ENCODE measurements at regions not wholly inside any gene's neighbourhood (a gene's known extent, or its start where the extent isn't known, plus 50 kb on each side); places are given as distances from the start of the nearest gene placed in this dataset.
A peak's percentile ranks its signal among the peaks of the same experiment; 100 is the strongest.

- peak; percentile 23 for DNase-seq (ENCODE audit: low read depth)
- Histone ChIP-seq H3K4me3 (ENCODE audit: low read depth, low read length) (0 out of 2 replicates have a peak overlapping the region, but pooled peaks have one; percentile 3), H3K36me3 (ENCODE audit: control insufficient read depth, insufficient read depth, low read length) (no peaks in the 10 kb centered on the region), H3K27me3 (ENCODE audit: control insufficient read depth, insufficient read depth, low read length) (no peaks in the 10 kb centered on the region)
- ChIA-PET CTCF (interaction anchor here (0.6 to 7.3 kb wide), 57 partner anchors 10 to 1000 kb away, joined by 3 to 130 read pairs (median 6); partner anchors contain the start of genes IER5, KIAA1614, MR1 and STX6), POLR2A (interaction anchor here (3.3 kb wide), 1 partner anchor 52 kb away, joined by 26 read pairs; no protein-coding TSS in a partner anchor)
- TF ChIP-seq, protein P1, sequence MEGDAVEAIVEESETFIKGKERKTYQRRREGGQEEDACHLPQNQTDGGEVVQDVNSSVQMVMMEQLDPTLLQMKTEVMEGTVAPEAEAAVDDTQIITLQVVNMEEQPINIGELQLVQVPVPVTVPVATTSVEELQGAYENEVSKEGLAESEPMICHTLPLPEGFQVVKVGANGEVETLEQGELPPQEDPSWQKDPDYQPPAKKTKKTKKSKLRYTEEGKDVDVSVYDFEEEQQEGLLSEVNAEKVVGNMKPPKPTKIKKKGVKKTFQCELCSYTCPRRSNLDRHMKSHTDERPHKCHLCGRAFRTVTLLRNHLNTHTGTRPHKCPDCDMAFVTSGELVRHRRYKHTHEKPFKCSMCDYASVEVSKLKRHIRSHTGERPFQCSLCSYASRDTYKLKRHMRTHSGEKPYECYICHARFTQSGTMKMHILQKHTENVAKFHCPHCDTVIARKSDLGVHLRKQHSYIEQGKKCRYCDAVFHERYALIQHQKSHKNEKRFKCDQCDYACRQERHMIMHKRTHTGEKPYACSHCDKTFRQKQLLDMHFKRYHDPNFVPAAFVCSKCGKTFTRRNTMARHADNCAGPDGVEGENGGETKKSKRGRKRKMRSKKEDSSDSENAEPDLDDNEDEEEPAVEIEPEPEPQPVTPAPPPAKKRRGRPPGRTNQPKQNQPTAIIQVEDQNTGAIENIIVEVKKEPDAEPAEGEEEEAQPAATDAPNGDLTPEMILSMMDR (IDR thresholded peaks at IDR 0.05; ENCODE audit: insufficient read depth, low read depth, low read length) = peak; percentile 98
Measured at GRCh38 chr1:181142096-181142958, 53.8 kb downstream of the IER5 start.

GRCh38 chr1:181143102-181143859 is 54.8 kb downstream of the IER5 start:
- DNase-seq (ENCODE audit: low read depth) = no peak
- no peaks in the 10 kb centered on the region for H3K36me3 ChIP-seq (ENCODE audit: control insufficient read depth, insufficient read depth, low read length)
- TF ChIP-seq, protein P1 (IDR thresholded peaks at IDR 0.05; ENCODE audit: insufficient read depth, low read depth, low read length) = no peak
- ChIA-PET CTCF (interaction anchor here (0.6 to 7.3 kb wide), 43 partner anchors 9 to 626 kb away, joined by 3 to 130 read pairs (median 6); partner anchors contain the start of genes IER5, KIAA1614, MR1 and STX6), POLR2A (interaction anchor here (3.3 kb wide), 1 partner anchor 53 kb away, joined by 26 read pairs; no protein-coding TSS in a partner anchor)
- H3K4me3 ChIP-seq (ENCODE audit: low read depth, low read length) = no peak overlapping the region
- H3K27me3 ChIP-seq (ENCODE audit: control insufficient read depth, insufficient read depth, low read length) = no peaks in the 10 kb centered on the region

DNA sequence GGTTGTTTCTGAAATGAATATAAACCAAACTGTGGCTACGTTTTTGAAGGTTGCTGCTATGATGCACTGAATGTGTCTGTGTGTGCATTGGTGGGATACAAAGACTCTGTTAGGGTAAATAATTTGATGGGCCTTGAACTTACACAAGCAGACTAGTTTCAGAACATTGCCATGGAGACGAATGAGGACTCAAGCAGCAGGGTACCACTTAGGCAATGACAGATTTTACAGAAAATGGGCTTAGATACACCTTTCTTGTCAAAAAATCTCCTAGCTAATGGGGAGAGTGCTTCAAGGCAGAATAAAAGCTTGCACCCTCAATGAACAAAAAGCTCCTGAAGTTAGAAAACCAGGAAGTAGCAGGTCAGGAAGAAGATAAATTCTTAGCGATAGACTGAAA is 55.7 kb downstream of the IER5 start:
- POLR2A ChIA-PET = no interaction called here
- TF ChIP-seq, protein P1 (IDR thresholded peaks at IDR 0.05; ENCODE audit: insufficient read depth, low read depth, low read length) = no peak
- Histone ChIP-seq H3K4me3 (ENCODE audit: low read depth, low read length) (no peak overlapping the region), H3K27me3 (ENCODE audit: control insufficient read depth, insufficient read depth, low read length) (no peaks in the 10 kb centered on the region), H3K36me3 (ENCODE audit: control insufficient read depth, insufficient read depth, low read length) (no peaks in the 10 kb centered on the region)
- no peak for DNase-seq (ENCODE audit: low read depth)
- CTCF ChIA-PET = interaction anchor here (1.2 to 7.3 kb wide), 16 partner anchors 8 to 260 kb away, joined by 3 to 130 read pairs (median 11); partner anchors contain the start of genes IER5, MR1 and STX6

GRCh38 chr1:181148636-181149035 is 60.1 kb downstream of the IER5 start:
- TF ChIP-seq, protein P1 (IDR thresholded peaks at IDR 0.05; ENCODE audit: insufficient read depth, low read depth, low read length) = no peak
- no peaks in the 10 kb centered on the region for H3K36me3 ChIP-seq (ENCODE audit: control insufficient read depth, insufficient read depth, low read length)
- H3K4me3 ChIP-seq (ENCODE audit: low read depth, low read length) = no peak overlapping the region
- DNase-seq (ENCODE audit: low read depth) = no peak
- ChIA-PET POLR2A (no interaction called here), CTCF (interaction anchor here (1.2 kb wide), 3 partner anchors 13 to 111 kb away, joined by 3 to 5 read pairs (median 5); no protein-coding TSS in a partner anchor)
- H3K27me3 ChIP-seq (ENCODE audit: control insufficient read depth, insufficient read depth, low read length) = no peaks in the 10 kb centered on the region

Data from BJ (cell line).